Choroid plexus epithelial cell (primary cell): ENCODE measurements at regions not wholly inside any gene's neighbourhood (a gene's known extent, or its start where the extent isn't known, plus 50 kb on each side); places are given as distances from the start of the nearest gene placed in this dataset.
"Not testable (repeated sequence)": the region's sequence is repeated elsewhere in the genome, so short reads cannot be mapped to it uniquely, and the experiment has no call there.

Experiments used
- DNase-seq: peaks from one replicate; pipeline ENCODE4 v3.0.0-alpha.2; 2010; ENCODE audit warnings: low read depth
- H3K4me3 ChIP-seq: 2 replicates; pipeline ENCODE4 v1.5.1; 2011; ENCODE audit warnings: low read depth, mild to moderate bottlenecking, control low read depth, low read length, moderate library complexity
- TF ChIP-seq, protein P1 (sequence below): conservative IDR thresholded peaks from 2 replicates; pipeline ENCODE4 v1.5.1; 2011; ENCODE audit warnings: low read depth, mild to moderate bottlenecking, control low read depth, inconsistent platforms, low read length, moderate library complexity

DNA sequence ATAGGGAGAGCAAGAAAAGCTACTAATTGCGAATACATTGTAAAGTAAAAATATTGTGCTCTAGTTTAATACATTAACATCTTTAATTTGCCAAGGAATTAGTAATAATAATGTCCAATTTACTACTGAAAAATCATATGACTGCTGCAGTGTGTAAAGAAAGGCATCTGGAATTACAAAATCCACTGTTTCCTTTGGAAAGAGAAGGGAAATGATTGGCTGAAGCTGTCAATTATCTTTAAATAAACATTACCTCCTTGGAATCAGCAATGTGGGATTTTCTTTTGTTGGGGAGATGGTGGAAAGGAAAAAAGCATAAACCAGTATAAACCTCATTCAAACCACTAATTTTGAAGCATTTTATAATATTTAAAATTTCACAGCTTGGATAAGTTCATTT lies 276.0 kb downstream of the MAP2K6 start:
- no peak for DNase-seq
- no peak overlapping the region for H3K4me3 ChIP-seq
- TF ChIP-seq, protein P1, sequence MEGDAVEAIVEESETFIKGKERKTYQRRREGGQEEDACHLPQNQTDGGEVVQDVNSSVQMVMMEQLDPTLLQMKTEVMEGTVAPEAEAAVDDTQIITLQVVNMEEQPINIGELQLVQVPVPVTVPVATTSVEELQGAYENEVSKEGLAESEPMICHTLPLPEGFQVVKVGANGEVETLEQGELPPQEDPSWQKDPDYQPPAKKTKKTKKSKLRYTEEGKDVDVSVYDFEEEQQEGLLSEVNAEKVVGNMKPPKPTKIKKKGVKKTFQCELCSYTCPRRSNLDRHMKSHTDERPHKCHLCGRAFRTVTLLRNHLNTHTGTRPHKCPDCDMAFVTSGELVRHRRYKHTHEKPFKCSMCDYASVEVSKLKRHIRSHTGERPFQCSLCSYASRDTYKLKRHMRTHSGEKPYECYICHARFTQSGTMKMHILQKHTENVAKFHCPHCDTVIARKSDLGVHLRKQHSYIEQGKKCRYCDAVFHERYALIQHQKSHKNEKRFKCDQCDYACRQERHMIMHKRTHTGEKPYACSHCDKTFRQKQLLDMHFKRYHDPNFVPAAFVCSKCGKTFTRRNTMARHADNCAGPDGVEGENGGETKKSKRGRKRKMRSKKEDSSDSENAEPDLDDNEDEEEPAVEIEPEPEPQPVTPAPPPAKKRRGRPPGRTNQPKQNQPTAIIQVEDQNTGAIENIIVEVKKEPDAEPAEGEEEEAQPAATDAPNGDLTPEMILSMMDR = no peak

DNA sequence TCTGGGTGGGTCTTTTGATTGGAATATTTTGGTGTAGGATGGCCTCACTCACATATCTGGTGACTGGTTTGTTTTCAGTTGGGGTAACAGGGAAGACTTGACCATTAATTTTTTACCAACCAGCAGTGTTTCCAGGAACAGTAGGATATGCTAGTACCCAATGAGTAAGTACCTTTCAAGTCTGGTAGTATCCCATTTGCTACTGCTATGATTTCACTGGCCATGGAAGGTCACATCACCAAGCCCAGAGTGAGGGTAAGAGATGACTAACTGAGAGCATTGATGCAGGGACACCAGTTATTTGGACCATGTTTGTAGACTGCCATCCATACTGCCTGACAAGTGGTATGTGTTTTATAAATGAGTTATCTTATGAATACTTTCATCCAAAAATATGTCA lies 277.7 kb downstream of the MAP2K6 start:
- TF ChIP-seq, protein P1 = no peak
- DNase-seq = no peak
- no peak overlapping the region for H3K4me3 ChIP-seq

DNA sequence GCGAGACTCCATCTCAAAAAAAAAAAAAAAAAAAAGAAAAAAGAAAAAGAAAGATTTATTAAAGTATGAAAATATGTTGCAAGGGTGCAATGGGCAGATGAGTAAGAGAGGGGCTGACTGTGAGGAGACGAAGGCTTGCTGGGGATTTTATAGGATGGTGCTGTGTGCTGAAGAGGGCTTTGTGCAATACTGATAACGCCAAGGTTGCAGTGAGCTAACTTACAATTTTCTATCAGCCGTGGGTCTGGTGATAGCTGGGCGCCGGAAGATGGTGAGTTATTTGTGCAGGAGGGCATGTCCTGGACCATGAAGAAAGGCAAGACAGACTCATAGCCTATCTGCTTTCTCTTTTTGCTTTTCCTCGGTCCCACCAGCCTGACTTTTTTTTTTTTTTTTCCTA lies 281.1 kb downstream of the MAP2K6 start:
- H3K4me3 ChIP-seq = no peak overlapping the region
- TF ChIP-seq, protein P1 = no peak
- no peak for DNase-seq

DNA sequence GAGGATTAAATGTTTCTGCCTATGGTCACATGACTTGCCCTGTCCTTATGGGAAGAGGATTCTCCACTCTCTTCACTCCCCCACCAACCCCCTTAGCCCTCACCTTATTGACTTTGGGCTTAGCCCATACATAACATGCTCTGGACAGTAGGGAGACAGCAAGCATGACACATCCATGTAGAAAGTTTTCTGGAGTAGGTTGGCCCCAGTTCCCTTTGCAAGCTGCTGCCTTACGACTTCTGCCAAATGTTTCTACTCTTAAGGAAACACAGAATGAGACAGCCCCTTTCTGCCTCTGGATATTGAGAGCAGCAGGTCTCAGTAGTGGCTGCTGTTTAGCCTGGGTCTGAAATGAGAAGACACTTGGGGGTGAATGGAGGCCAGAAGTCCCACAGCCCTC lies 282.2 kb downstream of the MAP2K6 start:
- no peak for DNase-seq
- H3K4me3 ChIP-seq = no peak overlapping the region
- TF ChIP-seq, protein P1 = no peak

DNA sequence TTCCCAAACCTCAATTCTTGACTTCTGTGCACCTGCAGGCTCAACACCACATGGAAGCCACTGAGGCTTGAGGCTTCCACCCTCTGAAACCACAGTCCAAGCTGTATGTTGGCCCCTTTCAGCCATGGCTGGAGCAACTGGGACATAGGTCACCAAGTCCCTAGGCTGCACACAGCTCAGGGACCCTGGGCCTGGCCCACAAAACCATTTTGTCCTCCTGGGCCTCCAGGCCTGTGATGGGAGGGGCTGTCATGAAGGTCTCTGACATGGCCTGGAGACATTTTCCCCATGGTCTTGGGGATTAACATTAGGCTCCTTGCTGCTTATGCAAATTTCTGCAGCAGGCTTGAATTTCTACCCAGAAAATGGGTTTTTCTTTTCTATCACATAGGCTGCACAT lies 283.9 kb downstream of the MAP2K6 start:
- H3K4me3 ChIP-seq = not testable (repeated sequence)

DNA sequence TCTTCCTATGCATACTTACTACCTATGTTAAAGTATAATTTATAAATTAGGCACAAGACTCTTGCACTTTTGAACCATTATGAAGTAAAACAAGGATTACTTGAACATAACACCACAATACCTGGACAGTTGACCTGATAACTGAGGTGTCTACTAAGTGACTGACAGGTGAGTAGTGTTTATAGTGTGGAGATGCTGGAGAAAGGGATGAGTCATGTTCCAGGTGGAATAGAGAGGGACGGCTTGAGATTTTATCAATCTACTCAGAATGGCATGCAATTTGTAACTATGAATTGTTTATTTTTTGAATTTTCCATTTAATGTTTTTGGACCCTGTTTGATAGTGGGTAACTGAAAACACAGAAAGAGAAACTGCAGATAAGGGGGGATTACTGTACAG lies 287.6 kb downstream of the MAP2K6 start:
- TF ChIP-seq, protein P1 = no peak
- H3K4me3 ChIP-seq = no peak overlapping the region
- no peak for DNase-seq

More for the DNA sequence above, 283.9 kb downstream of the MAP2K6 start:
- DNase-seq = not testable (repeated sequence)

DNA sequence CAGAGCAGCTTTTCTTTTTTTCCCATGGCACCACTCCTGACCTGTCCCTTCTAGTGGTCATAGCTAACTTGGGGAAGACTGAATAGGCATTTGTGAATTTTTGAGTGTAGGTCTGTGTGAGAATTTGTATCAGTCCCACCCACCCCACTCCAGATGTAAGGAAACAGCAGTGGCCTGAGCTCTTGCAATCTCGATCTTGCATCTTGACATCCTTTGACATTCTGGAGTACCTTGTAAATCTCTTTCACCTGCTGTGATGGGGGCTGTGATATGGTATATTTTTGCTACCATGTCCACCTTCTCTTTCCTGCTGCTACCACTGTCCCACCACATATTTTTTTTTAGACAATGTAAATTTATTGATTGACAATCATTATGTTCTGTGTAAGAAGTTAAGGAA lies 289.3 kb downstream of the MAP2K6 start:
- DNase-seq = no peak
- TF ChIP-seq, protein P1 = no peak
- H3K4me3 ChIP-seq = no peak overlapping the region

DNA sequence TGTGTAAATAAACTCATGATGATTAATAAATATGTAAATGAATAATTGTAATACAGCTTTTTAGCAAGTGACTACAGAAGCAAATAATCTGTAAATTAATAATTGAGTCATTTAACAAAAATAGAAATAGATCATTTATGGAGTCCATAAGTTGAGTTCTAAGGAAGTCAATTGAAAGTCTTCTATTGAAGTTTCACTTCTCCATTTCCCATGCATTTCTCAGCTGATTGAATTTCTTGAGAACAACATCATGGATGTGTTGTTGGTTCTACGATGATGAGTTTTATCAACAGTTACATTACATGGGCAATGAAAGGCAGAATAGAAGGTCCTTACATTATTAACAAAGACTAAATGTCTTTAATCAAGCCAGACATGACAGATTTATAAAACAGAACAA lies 290.4 kb downstream of the MAP2K6 start:
- DNase-seq = no peak
- no peak overlapping the region for H3K4me3 ChIP-seq
- TF ChIP-seq, protein P1 = no peak
